ENCODE measurements at regions not wholly inside any gene's neighbourhood (a gene's known extent, or its start where the extent isn't known, plus 50 kb on each side); places are given as distances from the start of the nearest gene placed in this dataset.

GRCh38 chr16:51049678-51050376 is 101.2 kb downstream of the SALL1 start:
- H3K4me3 ChIP-seq (ENCODE audit: low read depth, low read length), result no peak overlapping the region
- TF ChIP-seq CTCF (IDR thresholded peaks at IDR 0.05; ENCODE audit: borderline replicate concordance, insufficient read depth, low read depth, low read length), result no peak

- H3K4me3 ChIP-seq (ENCODE audit: low read depth, low read length), result no peak overlapping the region
- TF ChIP-seq CTCF (IDR thresholded peaks at IDR 0.05; ENCODE audit: borderline replicate concordance, insufficient read depth, low read depth, low read length), result no peak
These were observed 101.8 kb downstream of the SALL1 start for GRCh38 chr16:51049276-51049675.

GRCh38 chr16:51048544-51048943 is 102.5 kb downstream of the SALL1 start:
- no peak for TF ChIP-seq CTCF (IDR thresholded peaks at IDR 0.05; ENCODE audit: borderline replicate concordance, insufficient read depth, low read depth, low read length)
- H3K4me3 ChIP-seq (ENCODE audit: low read depth, low read length), result no peak overlapping the region

- no peak for TF ChIP-seq CTCF (IDR thresholded peaks at IDR 0.05; ENCODE audit: borderline replicate concordance, insufficient read depth, low read depth, low read length)
- H3K4me3 ChIP-seq (ENCODE audit: low read depth, low read length), result no peak overlapping the region
These were observed 105.3 kb downstream of the SALL1 start for GRCh38 chr16:51045794-51046193.

- no peak for TF ChIP-seq CTCF (IDR thresholded peaks at IDR 0.05; ENCODE audit: borderline replicate concordance, insufficient read depth, low read depth, low read length)
- H3K4me3 ChIP-seq (ENCODE audit: low read depth, low read length), result no peak overlapping the region
These were observed 105.9 kb downstream of the SALL1 start for GRCh38 chr16:51045186-51045585.

GRCh38 chr16:51041546-51041945 is 109.5 kb downstream of the SALL1 start:
- TF ChIP-seq CTCF (IDR thresholded peaks at IDR 0.05; ENCODE audit: borderline replicate concordance, insufficient read depth, low read depth, low read length), result no peak

GRCh38 chr16:51040637-51041036 is 110.4 kb downstream of the SALL1 start:
- no peak for TF ChIP-seq CTCF (IDR thresholded peaks at IDR 0.05; ENCODE audit: borderline replicate concordance, insufficient read depth, low read depth, low read length)

More at GRCh38 chr16:51041546-51041945, 109.5 kb downstream of the SALL1 start:
- H3K4me3 ChIP-seq (ENCODE audit: low read depth, low read length), result no peak overlapping the region

More at GRCh38 chr16:51040637-51041036, 110.4 kb downstream of the SALL1 start:
- no peak overlapping the region for H3K4me3 ChIP-seq (ENCODE audit: low read depth, low read length)
